ENCODE measurements at regions not wholly inside any gene's neighbourhood (a gene's known extent, or its start where the extent isn't known, plus 50 kb on each side); places are given as distances from the start of the nearest gene placed in this dataset.

GRCh38 chr4:23674694-23675093 is 215.2 kb downstream of the PPARGC1A start:
- Histone ChIP-seq H3K27me3 (ENCODE audit: insufficient read depth, low read depth, low read length) (no peaks in the 10 kb centered on the region), H3K9me2 (ENCODE audit: insufficient read depth, low read length) (no peaks in the 10 kb centered on the region), H3K4me3 (ENCODE audit: low read length) (no peak overlapping the region), H3K36me3 (ENCODE audit: insufficient read depth, low read length) (no peaks in the 10 kb centered on the region), H2AFZ (ENCODE audit: low read depth, low read length) (no peak overlapping the region), H3K9me3 (ENCODE audit: low read length) (no peaks in the 10 kb centered on the region), H4K20me1 (ENCODE audit: insufficient read depth) (no peaks in the 10 kb centered on the region), H3K79me2 (replicated peaks; ENCODE audit: insufficient read depth, low read length) (no peaks in the 10 kb centered on the region), H3K9ac (ENCODE audit: low read length) (no peak overlapping the region), H3K4me2 (ENCODE audit: low read length) (no peak overlapping the region), H3F3A (ENCODE audit: insufficient read depth, low read length, poor library complexity, severe bottlenecking) (no peaks in the 10 kb centered on the region), H3K27ac (ENCODE audit: low read length) (no peak overlapping the region)
- TF ChIP-seq TAF1 (IDR thresholded peaks at IDR 0.05; ENCODE audit: low read depth) (no peak), EZH2 (IDR thresholded peaks at IDR 0.05; ENCODE audit: borderline replicate concordance, insufficient read depth, low read length, poor library complexity, severe bottlenecking) (no peak), CTCF (IDR thresholded peaks at IDR 0.05; ENCODE audit: poor library complexity, severe bottlenecking) (no peak), MXI1 (conservative IDR thresholded peaks at IDR 0.05; ENCODE audit: poor library complexity, severe bottlenecking) (no peak), EP300 (conservative IDR thresholded peaks at IDR 0.05; ENCODE audit: poor library complexity, severe bottlenecking) (no peak), POLR2AphosphoS5 (IDR thresholded peaks at IDR 0.05) (no peak), RAD21 (conservative IDR thresholded peaks at IDR 0.05) (no peak), SMC3 (conservative IDR thresholded peaks at IDR 0.05; ENCODE audit: poor library complexity) (no peak), REST (IDR thresholded peaks at IDR 0.05; ENCODE audit: borderline replicate concordance) (no peak)

- Histone ChIP-seq H3K4me3 (ENCODE audit: low read length) (no peak overlapping the region), H3K79me2 (replicated peaks; ENCODE audit: insufficient read depth, low read length) (no peaks in the 10 kb centered on the region), H3K9me2 (ENCODE audit: insufficient read depth, low read length) (no peaks in the 10 kb centered on the region), H3K9me3 (ENCODE audit: low read length) (no peaks in the 10 kb centered on the region), H3K4me2 (ENCODE audit: low read length) (no peak overlapping the region), H3K36me3 (ENCODE audit: insufficient read depth, low read length) (no peaks in the 10 kb centered on the region), H3K27ac (ENCODE audit: low read length) (no peak overlapping the region), H3K9ac (ENCODE audit: low read length) (no peak overlapping the region), H3K27me3 (ENCODE audit: insufficient read depth, low read depth, low read length) (no peaks in the 10 kb centered on the region), H4K20me1 (ENCODE audit: insufficient read depth) (no peaks in the 10 kb centered on the region), H2AFZ (ENCODE audit: low read depth, low read length) (no peak overlapping the region), H3F3A (ENCODE audit: insufficient read depth, low read length, poor library complexity, severe bottlenecking) (no peaks in the 10 kb centered on the region)
- TF ChIP-seq EZH2 (IDR thresholded peaks at IDR 0.05; ENCODE audit: borderline replicate concordance, insufficient read depth, low read length, poor library complexity, severe bottlenecking) (no peak), REST (IDR thresholded peaks at IDR 0.05; ENCODE audit: borderline replicate concordance) (no peak), TAF1 (IDR thresholded peaks at IDR 0.05; ENCODE audit: low read depth) (no peak), SMC3 (conservative IDR thresholded peaks at IDR 0.05; ENCODE audit: poor library complexity) (no peak), RAD21 (conservative IDR thresholded peaks at IDR 0.05) (no peak), EP300 (conservative IDR thresholded peaks at IDR 0.05; ENCODE audit: poor library complexity, severe bottlenecking) (no peak), POLR2AphosphoS5 (IDR thresholded peaks at IDR 0.05) (no peak), CTCF (IDR thresholded peaks at IDR 0.05; ENCODE audit: poor library complexity, severe bottlenecking) (no peak), MXI1 (conservative IDR thresholded peaks at IDR 0.05; ENCODE audit: poor library complexity, severe bottlenecking) (no peak)
Observed at GRCh38 chr4:23667659-23668058, 222.2 kb downstream of the PPARGC1A start.

All from neural cell (in vitro differentiated cells).